NB4 (cell line): ENCODE measurements at regions not wholly inside any gene's neighbourhood (a gene's known extent, or its start where the extent isn't known, plus 50 kb on each side); places are given as distances from the start of the nearest gene placed in this dataset.

Source experiments
- MYC ChIP-seq: IDR thresholded peaks from 2 replicates; pipeline ENCODE4 v1.6.1; 2011; ENCODE audit warnings: low read depth, low read length
- POLR2A ChIP-seq: IDR thresholded peaks from 2 replicates; pipeline ENCODE4 v1.6.1; 2011; ENCODE audit warnings: mild to moderate bottlenecking; ENCODE audit not compliant: insufficient read length; ENCODE audit errors: extremely low read depth
- TF ChIP-seq, protein P1 (sequence below): IDR thresholded peaks from one replicate; pipeline ENCODE4 v1.5.1; 2012; ENCODE audit warnings: low read depth, low read length
- TF ChIP-seq, protein P2 (sequence below): IDR thresholded peaks from 2 replicates; pipeline ENCODE4 v1.6.1; 2011; ENCODE audit warnings: low read depth, low read length

DNA sequence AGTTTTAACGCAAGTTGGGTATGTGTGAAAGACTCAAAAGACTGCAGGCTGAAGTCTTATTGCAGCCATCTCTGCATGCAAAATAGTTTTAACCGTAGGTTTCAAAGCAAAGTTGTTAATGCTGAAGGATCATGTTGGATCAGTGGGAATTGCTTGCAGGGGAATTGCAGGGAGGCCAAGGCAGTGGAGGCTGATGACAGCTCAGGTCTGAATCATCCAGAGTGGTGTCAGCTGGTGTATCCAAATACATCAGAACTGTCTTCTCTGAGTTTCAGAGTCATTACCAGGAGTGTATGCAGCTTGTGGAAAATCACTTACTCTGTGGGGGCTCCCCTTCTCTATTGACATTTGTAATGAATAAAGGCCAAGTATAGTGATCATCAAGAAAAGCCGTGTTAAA, 435.7 kb downstream of the SH3GL2 start:
- TF ChIP-seq, protein P1, sequence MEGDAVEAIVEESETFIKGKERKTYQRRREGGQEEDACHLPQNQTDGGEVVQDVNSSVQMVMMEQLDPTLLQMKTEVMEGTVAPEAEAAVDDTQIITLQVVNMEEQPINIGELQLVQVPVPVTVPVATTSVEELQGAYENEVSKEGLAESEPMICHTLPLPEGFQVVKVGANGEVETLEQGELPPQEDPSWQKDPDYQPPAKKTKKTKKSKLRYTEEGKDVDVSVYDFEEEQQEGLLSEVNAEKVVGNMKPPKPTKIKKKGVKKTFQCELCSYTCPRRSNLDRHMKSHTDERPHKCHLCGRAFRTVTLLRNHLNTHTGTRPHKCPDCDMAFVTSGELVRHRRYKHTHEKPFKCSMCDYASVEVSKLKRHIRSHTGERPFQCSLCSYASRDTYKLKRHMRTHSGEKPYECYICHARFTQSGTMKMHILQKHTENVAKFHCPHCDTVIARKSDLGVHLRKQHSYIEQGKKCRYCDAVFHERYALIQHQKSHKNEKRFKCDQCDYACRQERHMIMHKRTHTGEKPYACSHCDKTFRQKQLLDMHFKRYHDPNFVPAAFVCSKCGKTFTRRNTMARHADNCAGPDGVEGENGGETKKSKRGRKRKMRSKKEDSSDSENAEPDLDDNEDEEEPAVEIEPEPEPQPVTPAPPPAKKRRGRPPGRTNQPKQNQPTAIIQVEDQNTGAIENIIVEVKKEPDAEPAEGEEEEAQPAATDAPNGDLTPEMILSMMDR, result no peak
- TF ChIP-seq POLR2A (no peak), MYC (no peak)
- TF ChIP-seq, protein P2, sequence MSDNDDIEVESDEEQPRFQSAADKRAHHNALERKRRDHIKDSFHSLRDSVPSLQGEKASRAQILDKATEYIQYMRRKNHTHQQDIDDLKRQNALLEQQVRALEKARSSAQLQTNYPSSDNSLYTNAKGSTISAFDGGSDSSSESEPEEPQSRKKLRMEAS, result no peak
